PC-9 (cell line): ENCODE measurements at regions not wholly inside any gene's neighbourhood (a gene's known extent, or its start where the extent isn't known, plus 50 kb on each side); places are given as distances from the start of the nearest gene placed in this dataset.

ENCODE experiments used
- BruUV-seq: library from RNA; stranded (reverse); fragments of 400-500 nt; replicated peaks from 2 replicates; lab custom pipeline; 2021; lab: Mats Ljungman, UMichigan
- CTCF ChIA-PET: fragments of 300-600 bp; sonication (Branson Sonifier 250); formaldehyde crosslinking; loops from one replicate; lab custom pipeline; 2022; ENCODE audit warnings: antibody characterized with exemption; lab: Charles Lee
- POLR2A ChIA-PET: fragments of 300-600 bp; sonication (Branson Sonifier 250); formaldehyde crosslinking; loops from one replicate; lab custom pipeline; 2022; ENCODE audit warnings: antibody characterized with exemption; ENCODE audit not compliant: unreplicated experiment; lab: Charles Lee
- DNase-seq, 2 experiments: peaks; one replicate each; pipeline versions ENCODE4 v3.0.0 to v3.0.0-alpha.2; 2015 to 2022; ENCODE audit warnings: mixed read lengths in 1 of 2
- H2AFZ ChIP-seq: fragments of 200-600 bp; sonication (generic); 2 replicates; pipeline ENCODE4 v1.8.1; 2017; ENCODE audit warnings: antibody characterized with exemption
- H3F3A ChIP-seq: fragments of 200-600 bp; sonication (generic); 2 replicates; pipeline ENCODE4 v1.8.1; 2017; ENCODE audit warnings: antibody characterized with exemption, mild to moderate bottlenecking, low read depth; ENCODE audit not compliant: insufficient read depth
- H3K27ac ChIP-seq: fragments of 200-600 bp; sonication (generic); 2 replicates; pipeline ENCODE4 v1.6.1; 2016; ENCODE audit warnings: mixed run types
- H3K27me3 ChIP-seq: fragments of 200-600 bp; sonication (generic); 2 replicates; pipeline ENCODE4 v1.6.1; 2016; ENCODE audit warnings: low read depth, mixed run types; ENCODE audit not compliant: insufficient read depth
- H3K36me3 ChIP-seq: fragments of 200-600 bp; sonication (generic); 2 replicates; pipeline ENCODE4 v1.6.1; 2016; ENCODE audit warnings: low read depth, mixed run types
- H3K4me1 ChIP-seq: fragments of 200-600 bp; sonication (generic); replicated peaks from 2 replicates; pipeline ENCODE4 v1.6.1; 2016; ENCODE audit warnings: mixed run types; ENCODE audit not compliant: insufficient read depth
- H3K4me2 ChIP-seq: fragments of 200-600 bp; sonication (generic); 2 replicates; pipeline ENCODE4 v1.6.1; 2017; ENCODE audit warnings: mixed run types
- H3K4me3 ChIP-seq: fragments of 200-600 bp; sonication (generic); 2 replicates; pipeline ENCODE4 v1.6.1; 2016; ENCODE audit warnings: mixed run types
- H3K79me2 ChIP-seq: fragments of 200-600 bp; sonication (generic); 2 replicates; pipeline ENCODE4 v1.6.1; 2017; ENCODE audit warnings: low read depth, mixed run types
- H3K9me2 ChIP-seq: fragments of 200-600 bp; sonication (generic); 2 replicates; pipeline ENCODE4 v1.8.1; 2017; ENCODE audit warnings: mild to moderate bottlenecking; ENCODE audit not compliant: insufficient read depth
- H3K9me3 ChIP-seq: fragments of 200-600 bp; sonication (generic); 2 replicates; pipeline ENCODE4 v1.8.1; 2016; ENCODE audit warnings: low read depth; ENCODE audit not compliant: insufficient read depth
- H4K20me1 ChIP-seq: fragments of 200-600 bp; sonication (generic); 2 replicates; pipeline ENCODE4 v1.8.1; 2017; ENCODE audit not compliant: insufficient read depth
- EZH2 ChIP-seq: fragments of 200-600 bp; sonication (generic); IDR thresholded peaks from 2 replicates; pipeline ENCODE4 v1.8.0; 2017; ENCODE audit warnings: antibody characterized with exemption, low read depth
- intact Hi-C: fragments of 100-400 bp; cut with micrococcal nuclease; formaldehyde crosslinking; loops from one replicate; pipeline ENCODE4 v1.10.0; 2022; ENCODE audit not compliant: unreplicated experiment
- TF ChIP-seq, protein P1 (sequence below): fragments of 200-600 bp; sonication (generic); conservative IDR thresholded peaks from 2 replicates; pipeline ENCODE4 v1.6.1; 2017; ENCODE audit warnings: mixed run types, antibody characterized with exemption, mild to moderate bottlenecking, moderate library complexity

DNA sequence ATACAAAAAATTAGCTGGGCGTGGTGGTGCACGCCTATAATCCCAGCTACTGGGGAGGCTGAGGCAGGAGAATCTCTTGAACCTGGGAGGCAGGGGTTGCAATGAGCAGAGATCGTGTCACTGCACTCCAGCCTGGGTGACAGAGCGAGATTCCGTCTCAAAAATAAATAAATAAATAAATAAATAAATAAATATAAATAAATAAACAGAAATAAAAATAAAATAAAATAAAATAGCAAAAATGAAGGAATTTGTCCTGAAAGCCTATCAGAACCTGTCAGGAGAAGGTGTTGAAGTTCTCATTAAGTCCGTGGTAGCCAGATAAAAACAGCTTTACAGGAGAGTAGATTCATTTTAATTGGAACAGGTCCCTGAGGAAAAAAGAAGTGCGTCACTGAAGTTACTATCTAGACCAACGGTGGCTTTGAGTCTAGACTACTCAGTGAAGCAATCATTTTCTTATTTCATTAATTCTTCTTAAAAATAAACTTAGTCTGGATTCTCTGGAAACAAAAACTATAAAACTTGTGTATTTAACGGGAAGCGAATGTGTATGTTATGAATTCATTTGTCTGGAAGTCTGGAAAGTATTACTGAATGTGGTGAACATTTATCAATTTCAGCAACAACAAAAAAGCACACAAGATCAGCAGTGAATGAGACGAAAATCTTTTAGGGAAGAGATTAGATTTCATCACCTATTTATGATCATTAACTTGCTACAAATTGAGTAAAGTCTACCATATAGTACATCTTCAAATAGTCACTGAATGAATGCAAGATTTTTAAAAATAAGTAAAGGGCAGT is 248.5 kb upstream of the PDE3A start:
- CTCF ChIA-PET, result no interaction called here
- no peaks in the 10 kb centered on the region for H3F3A ChIP-seq
- H3K4me2 ChIP-seq, result no peak overlapping the region
- H3K4me1 ChIP-seq, result no peaks in the 10 kb centered on the region
- H3K4me3 ChIP-seq, result no peak overlapping the region
- no peaks in the 10 kb centered on the region for H3K27me3 ChIP-seq
- no TSS peak for BruUV-seq
- H3K27ac ChIP-seq, result no peak overlapping the region
- H3K9me2 ChIP-seq, result no peaks in the 10 kb centered on the region
- DNase-seq, result no peak
- TF ChIP-seq, protein P1, sequence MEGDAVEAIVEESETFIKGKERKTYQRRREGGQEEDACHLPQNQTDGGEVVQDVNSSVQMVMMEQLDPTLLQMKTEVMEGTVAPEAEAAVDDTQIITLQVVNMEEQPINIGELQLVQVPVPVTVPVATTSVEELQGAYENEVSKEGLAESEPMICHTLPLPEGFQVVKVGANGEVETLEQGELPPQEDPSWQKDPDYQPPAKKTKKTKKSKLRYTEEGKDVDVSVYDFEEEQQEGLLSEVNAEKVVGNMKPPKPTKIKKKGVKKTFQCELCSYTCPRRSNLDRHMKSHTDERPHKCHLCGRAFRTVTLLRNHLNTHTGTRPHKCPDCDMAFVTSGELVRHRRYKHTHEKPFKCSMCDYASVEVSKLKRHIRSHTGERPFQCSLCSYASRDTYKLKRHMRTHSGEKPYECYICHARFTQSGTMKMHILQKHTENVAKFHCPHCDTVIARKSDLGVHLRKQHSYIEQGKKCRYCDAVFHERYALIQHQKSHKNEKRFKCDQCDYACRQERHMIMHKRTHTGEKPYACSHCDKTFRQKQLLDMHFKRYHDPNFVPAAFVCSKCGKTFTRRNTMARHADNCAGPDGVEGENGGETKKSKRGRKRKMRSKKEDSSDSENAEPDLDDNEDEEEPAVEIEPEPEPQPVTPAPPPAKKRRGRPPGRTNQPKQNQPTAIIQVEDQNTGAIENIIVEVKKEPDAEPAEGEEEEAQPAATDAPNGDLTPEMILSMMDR, result no peak
- no peak for TF ChIP-seq EZH2
- H2AFZ ChIP-seq, result no peak overlapping the region
- H4K20me1 ChIP-seq, result no peaks in the 10 kb centered on the region
- POLR2A ChIA-PET, result interaction anchor here (0.6 kb wide), 1 partner anchor 718 kb away, joined by 7 read pairs; no protein-coding TSS in a partner anchor
- H3K36me3 ChIP-seq, result no peaks in the 10 kb centered on the region
- H3K9me3 ChIP-seq, result no peaks in the 10 kb centered on the region
- H3K79me2 ChIP-seq, result no peaks in the 10 kb centered on the region
- intact Hi-C loops, result no loop called here

DNA sequence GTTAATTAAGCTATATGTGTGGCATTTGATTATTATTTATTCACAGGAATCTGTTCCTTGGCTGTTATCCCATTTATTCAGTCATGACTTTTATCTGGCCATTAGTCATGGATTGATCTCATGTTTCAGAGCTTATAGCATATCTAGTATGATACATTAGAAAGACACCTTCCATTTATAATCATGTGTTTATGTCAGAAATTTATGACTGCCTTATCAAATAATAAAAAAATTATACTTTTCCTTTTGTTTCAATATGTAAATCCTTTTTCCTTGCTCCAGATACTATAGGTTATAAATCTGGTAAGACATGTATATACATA is 248.0 kb upstream of the PDE3A start:
- Histone ChIP-seq H3K4me1 (no peaks in the 10 kb centered on the region), H3K36me3 (no peaks in the 10 kb centered on the region), H3K79me2 (no peaks in the 10 kb centered on the region), H3K4me2 (no peak overlapping the region), H3K9me3 (no peaks in the 10 kb centered on the region), H3F3A (no peaks in the 10 kb centered on the region), H3K27me3 (no peaks in the 10 kb centered on the region), H3K9me2 (no peaks in the 10 kb centered on the region), H4K20me1 (no peaks in the 10 kb centered on the region), H3K4me3 (no peak overlapping the region), H3K27ac (no peak overlapping the region), H2AFZ (no peak overlapping the region)
- TF ChIP-seq, protein P1, result no peak
- no peak for TF ChIP-seq EZH2
- no TSS peak for BruUV-seq
- DNase-seq, result no peak
- POLR2A ChIA-PET, result no interaction called here
- intact Hi-C loops, result no loop called here
- CTCF ChIA-PET, result no interaction called here

DNA sequence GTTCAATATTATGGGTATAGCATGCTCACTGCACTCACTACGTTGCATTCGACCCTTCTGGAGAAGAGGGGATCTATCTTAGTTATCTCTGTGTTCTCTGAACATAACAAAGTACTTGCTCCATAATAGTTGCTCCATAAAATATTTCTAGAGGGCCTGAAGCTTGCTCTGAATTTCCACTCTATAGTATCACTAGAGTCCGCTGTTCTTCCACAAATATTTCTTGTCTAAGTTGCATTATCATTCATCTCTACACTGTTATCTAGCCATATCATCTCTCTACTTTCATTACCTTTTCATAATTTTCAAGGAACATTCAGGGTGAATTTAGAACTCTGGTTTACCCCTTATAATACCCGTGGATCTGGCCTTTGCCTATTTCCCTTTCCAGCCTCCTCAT is 246.1 kb upstream of the PDE3A start:
- Histone ChIP-seq H3K4me2 (no peak overlapping the region), H3K79me2 (no peaks in the 10 kb centered on the region), H3K27ac (no peak overlapping the region), H4K20me1 (no peaks in the 10 kb centered on the region), H3K4me1 (no peaks in the 10 kb centered on the region), H3K4me3 (no peak overlapping the region), H3K27me3 (no peaks in the 10 kb centered on the region), H2AFZ (no peak overlapping the region), H3K36me3 (no peaks in the 10 kb centered on the region), H3K9me3 (no peaks in the 10 kb centered on the region), H3F3A (no peaks in the 10 kb centered on the region), H3K9me2 (no peaks in the 10 kb centered on the region)
- DNase-seq, result no peak
- no peak for TF ChIP-seq EZH2
- TF ChIP-seq, protein P1, result no peak
- BruUV-seq, result no TSS peak
- ChIA-PET CTCF (no interaction called here), POLR2A (no interaction called here)
- intact Hi-C loops, result no loop called here
